ENCODE measurements at regions not wholly inside any gene's neighbourhood (a gene's known extent, or its start where the extent isn't known, plus 50 kb on each side); places are given as distances from the start of the nearest gene placed in this dataset.

DNA sequence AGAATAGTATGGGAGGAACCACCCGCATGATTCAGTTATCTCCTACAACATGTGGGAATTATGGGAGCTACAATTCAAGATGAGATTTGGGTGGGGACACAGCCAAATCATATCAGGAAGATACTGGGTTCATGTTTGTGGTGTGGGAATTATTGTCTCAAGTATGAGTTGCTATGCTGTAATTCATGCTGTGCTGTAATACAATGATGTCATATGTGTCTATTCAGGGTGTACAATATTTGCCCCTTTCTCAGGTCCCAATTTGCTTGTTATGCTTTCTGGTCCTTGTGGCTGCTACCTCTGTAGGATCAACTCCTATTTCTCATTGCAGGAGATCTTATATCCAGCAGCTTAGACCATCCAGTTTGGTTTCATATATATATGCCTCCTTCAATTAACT, 52.2 kb upstream of the ARHGAP20 start:
- TF ChIP-seq POLR2A (IDR thresholded peaks at IDR 0.05) (no peak), CTCF (IDR thresholded peaks at IDR 0.05) (no peak)

All from testis (tissue), 2 donors.